CD4-positive, alpha-beta T cell (primary cell): ENCODE measurements at regions not wholly inside any gene's neighbourhood (a gene's known extent, or its start where the extent isn't known, plus 50 kb on each side); places are given as distances from the start of the nearest gene placed in this dataset.

Source experiments
- ATAC-seq: fragments of 200-7000 bp; cut with Tn5 transposase; one replicate; pipeline ENCODE4 v1.10.0; 2022; ENCODE audit warnings: mild to moderate bottlenecking; ENCODE audit not compliant: poor library complexity
- CTCF ChIA-PET: fragments of 350-600 bp; sonication (Branson Sonifier 250); formaldehyde crosslinking; loops from one replicate; lab custom pipeline; 2021; ENCODE audit warnings: antibody characterized with exemption, inconsistent platforms; lab: Charles Lee
- POLR2A ChIA-PET: fragments of 350-600 bp; sonication (Branson Sonifier 250); formaldehyde crosslinking; loops from one replicate; lab custom pipeline; 2021; ENCODE audit warnings: antibody characterized with exemption, inconsistent platforms; lab: Charles Lee
- DNase-seq, 14 experiments: peaks; one replicate each; pipeline ENCODE4 v3.0.0-alpha.2; 2013 to 2020; ENCODE audit warnings: mixed read lengths in 2 of 14
- H3K27ac ChIP-seq, 2 donors: one replicate each; pipeline versions ENCODE4 v1.5.1 to v1.7.0; 2013; ENCODE audit warnings: low read length in 2 of 2, low read depth in 1 of 2, mild to moderate bottlenecking in 1 of 2
- H3K27me3 ChIP-seq, 2 experiments: 1 replicate in 1 of 2; 2 replicates in 1 of 2; pipeline versions ENCODE4 v1.6.1 to v1.7.0; 2013; ENCODE audit warnings: low read length in 2 of 2, control low read depth in 1 of 2, mild to moderate bottlenecking in 1 of 2, moderate library complexity in 1 of 2; ENCODE audit not compliant: insufficient read depth in 2 of 2, control insufficient read depth in 1 of 2
- H3K36me3 ChIP-seq: one replicate; pipeline ENCODE4 v1.6.1; 2013; ENCODE audit warnings: low read length, control low read depth; ENCODE audit not compliant: insufficient read depth
- H3K4me1 ChIP-seq: one replicate; pipeline ENCODE4 v1.6.1; 2013; ENCODE audit warnings: low read length, control low read depth; ENCODE audit not compliant: insufficient read depth
- H3K4me3 ChIP-seq: one replicate; pipeline ENCODE4 v1.5.1; 2013; ENCODE audit warnings: mild to moderate bottlenecking, low read length, moderate library complexity
- H3K9me3 ChIP-seq, 2 experiments: 1 replicate in 1 of 2; 2 replicates in 1 of 2; pipeline versions ENCODE4 v1.6.1 to v1.7.0; 2013; ENCODE audit warnings: low read length in 2 of 2, mild to moderate bottlenecking in 2 of 2, control low read depth in 1 of 2, moderate library complexity in 1 of 2; ENCODE audit not compliant: control insufficient read depth in 1 of 2, insufficient read depth in 1 of 2
- H3K27ac Mint-ChIP-seq: one replicate; pipeline ENCODE4 v1.8.0; 2020; ENCODE audit warnings: mixed read lengths
- H3K27me3 Mint-ChIP-seq: one replicate; pipeline ENCODE4 v1.8.0; 2021; ENCODE audit warnings: mixed read lengths
- H3K36me3 Mint-ChIP-seq: one replicate; pipeline ENCODE4 v1.8.0; 2021; ENCODE audit warnings: low read depth, mixed read lengths
- H3K4me1 Mint-ChIP-seq: one replicate; pipeline ENCODE4 v1.8.0; 2021; ENCODE audit warnings: low read depth, mixed read lengths
- H3K4me3 Mint-ChIP-seq: one replicate; pipeline ENCODE4 v1.8.0; 2020; ENCODE audit warnings: mild to moderate bottlenecking, mixed read lengths
- H3K9me3 Mint-ChIP-seq: one replicate; pipeline ENCODE4 v1.8.0; 2020; ENCODE audit warnings: mixed read lengths
- intact Hi-C, 2 experiments: fragments of 100-400 bp; cut with DNase I in 1 of 2; cut with micrococcal nuclease in 1 of 2; formaldehyde crosslinking; loops; one replicate each; pipeline versions ENCODE4 v1.15.1 to v1.9.0; 2023 to 2025; cut with DNase I, micrococcal nuclease
- TF ChIP-seq, protein P1 (sequence below): fragments of 200-600 bp; IDR thresholded peaks from one replicate; pipeline ENCODE4 v1.8.0; 2022; ENCODE audit warnings: antibody characterized with exemption, mild to moderate bottlenecking

DNA sequence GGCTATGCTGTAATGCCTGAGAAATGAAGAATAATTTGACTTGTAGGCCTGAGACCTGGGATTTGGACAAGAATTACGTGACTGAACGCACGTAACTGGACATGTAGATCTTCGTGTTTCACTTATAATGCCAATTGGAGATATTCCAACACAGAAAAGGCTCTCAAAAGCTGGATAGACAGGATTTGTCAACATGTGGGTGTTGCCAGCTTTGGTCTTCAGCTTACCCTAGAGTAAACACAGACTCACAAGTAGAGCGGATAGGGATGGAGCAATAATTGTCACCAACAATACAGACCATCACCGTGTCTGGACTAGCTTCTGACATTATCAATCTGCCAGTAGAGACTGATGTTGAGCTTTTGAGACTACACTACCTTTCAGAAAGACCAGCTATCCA, 1511.0 kb upstream of the ADGRL3 start:
- Mint-ChIP-seq H3K4me3 (no peak overlapping the region), H3K27me3 (no peaks in the 10 kb centered on the region), H3K36me3 (no peaks in the 10 kb centered on the region), H3K9me3 (no peaks in the 10 kb centered on the region), H3K4me1 (no peaks in the 10 kb centered on the region), H3K27ac (no peak overlapping the region)
- POLR2A ChIA-PET = no interaction called here
- H3K27ac ChIP-seq = no peak overlapping the region
- H3K4me3 ChIP-seq = no peak overlapping the region
- CTCF ChIA-PET = no interaction called here
- no peaks in the 10 kb centered on the region for H3K36me3 ChIP-seq
- H3K27me3 ChIP-seq = no peaks in the 10 kb centered on the region
- TF ChIP-seq, protein P1, sequence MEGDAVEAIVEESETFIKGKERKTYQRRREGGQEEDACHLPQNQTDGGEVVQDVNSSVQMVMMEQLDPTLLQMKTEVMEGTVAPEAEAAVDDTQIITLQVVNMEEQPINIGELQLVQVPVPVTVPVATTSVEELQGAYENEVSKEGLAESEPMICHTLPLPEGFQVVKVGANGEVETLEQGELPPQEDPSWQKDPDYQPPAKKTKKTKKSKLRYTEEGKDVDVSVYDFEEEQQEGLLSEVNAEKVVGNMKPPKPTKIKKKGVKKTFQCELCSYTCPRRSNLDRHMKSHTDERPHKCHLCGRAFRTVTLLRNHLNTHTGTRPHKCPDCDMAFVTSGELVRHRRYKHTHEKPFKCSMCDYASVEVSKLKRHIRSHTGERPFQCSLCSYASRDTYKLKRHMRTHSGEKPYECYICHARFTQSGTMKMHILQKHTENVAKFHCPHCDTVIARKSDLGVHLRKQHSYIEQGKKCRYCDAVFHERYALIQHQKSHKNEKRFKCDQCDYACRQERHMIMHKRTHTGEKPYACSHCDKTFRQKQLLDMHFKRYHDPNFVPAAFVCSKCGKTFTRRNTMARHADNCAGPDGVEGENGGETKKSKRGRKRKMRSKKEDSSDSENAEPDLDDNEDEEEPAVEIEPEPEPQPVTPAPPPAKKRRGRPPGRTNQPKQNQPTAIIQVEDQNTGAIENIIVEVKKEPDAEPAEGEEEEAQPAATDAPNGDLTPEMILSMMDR = no peak
- ATAC-seq (no peak), DNase-seq (no peak)
- peaks cover 0 to 4% of the 10 kb centered on the region in 2 experiments for H3K9me3 ChIP-seq
- H3K4me1 ChIP-seq = no peaks in the 10 kb centered on the region
- intact Hi-C loops = no loop called here

DNA sequence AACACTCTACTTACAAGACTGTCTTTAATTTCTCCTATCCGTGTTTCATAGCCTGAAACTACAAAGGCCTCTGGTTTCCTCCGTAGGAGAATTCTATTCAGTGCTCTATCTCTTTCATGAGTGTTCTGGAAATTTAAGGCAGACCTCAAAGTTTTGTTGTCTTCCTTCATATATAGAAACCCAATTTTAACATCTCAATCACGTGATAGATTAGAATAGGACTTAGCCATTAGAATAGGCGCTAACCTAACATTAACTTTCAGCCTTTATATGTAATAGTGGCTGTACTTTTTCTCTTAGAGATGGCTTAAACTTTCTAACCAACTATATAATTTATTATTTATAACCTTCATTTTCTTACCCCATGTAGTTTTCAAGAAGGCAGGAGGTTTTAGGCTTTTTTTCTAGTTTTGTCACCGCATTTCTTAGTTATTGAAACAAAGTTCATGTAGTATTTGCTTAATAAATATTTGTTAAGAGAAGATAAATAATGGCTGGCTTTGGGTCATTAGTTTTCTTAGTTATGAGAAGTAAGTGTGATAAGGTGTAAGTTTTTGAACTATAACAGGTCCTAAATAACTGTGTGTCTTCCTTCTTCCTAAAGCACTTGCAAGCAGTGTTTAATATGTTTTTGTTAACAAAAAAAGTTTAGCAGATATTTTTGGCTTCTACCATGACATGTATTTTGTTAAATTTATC, 1504.6 kb upstream of the ADGRL3 start:
- ATAC-seq = no peak
- no peaks in the 10 kb centered on the region for H3K4me1 Mint-ChIP-seq
- no peaks in the 10 kb centered on the region for H3K4me1 ChIP-seq
- ChIA-PET CTCF (no interaction called here), POLR2A (no interaction called here)
- no peaks in the 10 kb centered on the region for H3K9me3 ChIP-seq
- H3K27me3 ChIP-seq = no peaks in the 10 kb centered on the region
- H3K36me3 ChIP-seq = no peaks in the 10 kb centered on the region
- no peak overlapping the region for H3K4me3 Mint-ChIP-seq
- H3K36me3 Mint-ChIP-seq = no peaks in the 10 kb centered on the region
- no peak overlapping the region for H3K4me3 ChIP-seq
- TF ChIP-seq, protein P1 = no peak
- peaks cover 2% of the 10 kb centered on the region for H3K9me3 Mint-ChIP-seq
- H3K27ac ChIP-seq = no peak overlapping the region
- no peak for DNase-seq
- no peak overlapping the region for H3K27ac Mint-ChIP-seq
- H3K27me3 Mint-ChIP-seq = no peaks in the 10 kb centered on the region
- intact Hi-C loops = no loop called here

DNA sequence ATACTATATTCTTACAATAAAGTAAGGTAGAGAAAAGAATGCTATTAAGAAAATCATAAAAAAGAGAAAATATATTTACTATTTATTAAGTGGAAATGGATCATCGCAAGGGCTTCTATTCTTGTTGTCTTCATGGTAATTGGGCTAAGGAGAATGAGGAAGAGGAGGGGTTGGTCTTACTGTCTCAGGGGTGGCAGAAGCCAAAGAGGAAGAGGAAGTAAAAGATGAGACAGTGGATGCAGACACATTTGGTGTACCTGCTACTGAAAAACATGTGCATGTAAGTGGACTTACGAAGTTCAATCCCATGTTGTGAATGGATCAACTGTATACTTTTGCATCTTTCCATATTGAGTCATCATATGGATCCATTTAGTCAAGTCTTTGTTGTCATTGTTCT, 1502.1 kb upstream of the ADGRL3 start:
- no peaks in the 10 kb centered on the region for H3K9me3 ChIP-seq
- no peak overlapping the region for H3K4me3 ChIP-seq
- H3K36me3 Mint-ChIP-seq = no peaks in the 10 kb centered on the region
- no peaks in the 10 kb centered on the region for H3K4me1 Mint-ChIP-seq
- TF ChIP-seq, protein P1 = no peak
- no peak overlapping the region for H3K27ac ChIP-seq
- intact Hi-C loops = no loop called here
- POLR2A ChIA-PET = no interaction called here
- no peaks in the 10 kb centered on the region for H3K27me3 Mint-ChIP-seq
- ATAC-seq (no peak), DNase-seq (no peak)
- no peaks in the 10 kb centered on the region for H3K36me3 ChIP-seq
- no peak overlapping the region for H3K27ac Mint-ChIP-seq
- H3K27me3 ChIP-seq = no peaks in the 10 kb centered on the region
- peaks cover 2% of the 10 kb centered on the region for H3K9me3 Mint-ChIP-seq
- no peak overlapping the region for H3K4me3 Mint-ChIP-seq
- no peaks in the 10 kb centered on the region for H3K4me1 ChIP-seq
- CTCF ChIA-PET = no interaction called here
